ENCODE measurements at regions not wholly inside any gene's neighbourhood (a gene's known extent, or its start where the extent isn't known, plus 50 kb on each side); places are given as distances from the start of the nearest gene placed in this dataset.

GRCh38 chr18:30870466-30870865, 172.1 kb downstream of the DSC3 start:
- TF ChIP-seq ZFX (IDR thresholded peaks at IDR 0.05): no peak
- no peak for TF ChIP-seq CTCF (conservative IDR thresholded peaks at IDR 0.05)
- no peak overlapping the region for H3K27ac ChIP-seq

- TF ChIP-seq CTCF (conservative IDR thresholded peaks at IDR 0.05) (no peak), ZFX (IDR thresholded peaks at IDR 0.05) (no peak)
Measured at GRCh38 chr18:30862900-30863299, 179.6 kb downstream of the DSC3 start.

GRCh38 chr18:30860741-30861140, 181.8 kb downstream of the DSC3 start:
- no peak overlapping the region for H3K27ac ChIP-seq
- TF ChIP-seq CTCF (conservative IDR thresholded peaks at IDR 0.05): no peak
- TF ChIP-seq ZFX (IDR thresholded peaks at IDR 0.05): no peak

More at GRCh38 chr18:30862900-30863299, 179.6 kb downstream of the DSC3 start:
- H3K27ac ChIP-seq: no peak overlapping the region

GRCh38 chr18:30859036-30859435, 183.5 kb downstream of the DSC3 start:
- TF ChIP-seq ZFX (IDR thresholded peaks at IDR 0.05): no peak
- no peak for TF ChIP-seq CTCF (conservative IDR thresholded peaks at IDR 0.05)

GRCh38 chr18:30858560-30858959, 184.0 kb downstream of the DSC3 start:
- no peak for TF ChIP-seq CTCF (conservative IDR thresholded peaks at IDR 0.05)
- no peak for TF ChIP-seq ZFX (IDR thresholded peaks at IDR 0.05)
- no peak overlapping the region for H3K27ac ChIP-seq

More at GRCh38 chr18:30859036-30859435, 183.5 kb downstream of the DSC3 start:
- no peak overlapping the region for H3K27ac ChIP-seq

GRCh38 chr18:30855762-30856161, 186.8 kb downstream of the DSC3 start:
- no peak overlapping the region for H3K27ac ChIP-seq
- TF ChIP-seq CTCF (conservative IDR thresholded peaks at IDR 0.05) (no peak), ZFX (IDR thresholded peaks at IDR 0.05) (no peak)

GRCh38 chr18:30852980-30853379, 189.6 kb downstream of the DSC3 start:
- H3K27ac ChIP-seq: no peak overlapping the region
- no peak for TF ChIP-seq ZFX (IDR thresholded peaks at IDR 0.05)
- TF ChIP-seq CTCF (conservative IDR thresholded peaks at IDR 0.05): no peak
